H1 (cell line): ENCODE measurements at regions not wholly inside any gene's neighbourhood (a gene's known extent, or its start where the extent isn't known, plus 50 kb on each side); places are given as distances from the start of the nearest gene placed in this dataset.

Experiments used
- CHD2 ChIP-seq: IDR thresholded peaks from 2 replicates; pipeline ENCODE4 v1.6.1; 2012; ENCODE audit warnings: low read length, improper control_type of control experiment
- FOSL1 ChIP-seq: IDR thresholded peaks from 2 replicates; pipeline ENCODE4 v1.6.1; 2011; ENCODE audit warnings: mild to moderate bottlenecking, low read depth, low read length, moderate library complexity; ENCODE audit not compliant: insufficient read depth
- RAD21 ChIP-seq, 2 experiments: IDR thresholded peaks in 1 of 2; conservative IDR thresholded peaks in 1 of 2; 2 replicates each; pipeline ENCODE4 v1.6.1; 2011; ENCODE audit warnings: low read depth in 2 of 2, low read length in 2 of 2, improper control_type of control experiment in 1 of 2, inconsistent platforms in 1 of 2, mild to moderate bottlenecking in 1 of 2, moderate library complexity in 1 of 2
- RFX5 ChIP-seq: IDR thresholded peaks from 2 replicates; pipeline ENCODE4 v1.6.1; 2011; ENCODE audit warnings: low read depth, low read length, improper control_type of control experiment, borderline replicate concordance
- TAF7 ChIP-seq: optimal IDR thresholded peaks from 2 replicates; pipeline ENCODE3; 2011; ENCODE audit warnings: low read depth, mild to moderate bottlenecking, inconsistent platforms, low read length, moderate library complexity, borderline replicate concordance

DNA sequence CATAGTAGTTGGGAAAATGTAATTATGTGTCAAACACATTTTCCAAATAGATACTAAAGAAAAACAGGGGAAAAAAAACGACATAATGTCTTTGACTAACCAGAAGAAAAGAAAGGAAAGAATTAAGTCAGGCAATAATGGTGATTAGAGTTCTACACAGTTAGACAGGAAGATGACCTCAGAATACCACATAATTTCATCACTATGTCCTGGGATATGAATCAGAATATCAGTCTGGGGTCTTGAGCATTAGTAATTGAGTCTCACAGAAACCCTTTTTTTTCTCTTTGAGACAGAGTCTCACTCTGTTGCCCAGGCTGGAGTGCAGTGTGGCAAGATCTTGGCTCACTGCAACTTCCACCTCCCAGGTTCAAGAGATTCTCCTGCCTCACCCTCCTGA is 503.4 kb downstream of the SLITRK1 start (continued):
- no peak for TF ChIP-seq TAF7
- TF ChIP-seq CHD2, result no peak
- TF ChIP-seq FOSL1, result no peak
- no peak for TF ChIP-seq RFX5
- TF ChIP-seq RAD21 (IDR thresholded peaks at IDR 0.05 in 1 of 2, conservative IDR thresholded peaks at IDR 0.05 in 1 of 2; ENCODE audit: low read depth in 2 of 2, low read length in 2 of 2), result no peak
